Suprapubic skin (tissue), 4 donors: ENCODE measurements at regions not wholly inside any gene's neighbourhood (a gene's known extent, or its start where the extent isn't known, plus 50 kb on each side); places are given as distances from the start of the nearest gene placed in this dataset.

Experiments
- DNase-seq, 2 donors: peaks; one replicate each; pipeline ENCODE4 v3.0.0-alpha.2; 2019; ENCODE audit warnings: low spot score in 2 of 2
- H3K27ac ChIP-seq: fragments of 200-600 bp; sonication (generic); one replicate; pipeline ENCODE4 v1.5.1; 2019
- H3K27me3 ChIP-seq: fragments of 200-600 bp; sonication (generic); one replicate; pipeline ENCODE4 v1.5.1; 2019
- H3K36me3 ChIP-seq: fragments of 200-600 bp; sonication (generic); one replicate; pipeline ENCODE4 v1.5.1; 2019
- H3K4me1 ChIP-seq: fragments of 200-600 bp; sonication (generic); one replicate; pipeline ENCODE4 v1.5.1; 2019
- H3K4me3 ChIP-seq: fragments of 200-600 bp; sonication (generic); one replicate; pipeline ENCODE4 v1.5.1; 2019; ENCODE audit warnings: mild to moderate bottlenecking
- H3K9me3 ChIP-seq: fragments of 200-600 bp; sonication (generic); one replicate; pipeline ENCODE4 v1.5.1; 2019
- EP300 ChIP-seq: sonication (generic); formaldehyde crosslinking; IDR thresholded peaks from one replicate; pipeline ENCODE4 v1.6.1; 2017; ENCODE audit warnings: antibody characterized with exemption
- POLR2A ChIP-seq, 2 donors: fragments of 450-650 bp; IDR thresholded peaks; one replicate each; pipeline ENCODE4 v1.6.1; 2017; ENCODE audit warnings: antibody characterized with exemption in 2 of 2, mild to moderate bottlenecking in 2 of 2, moderate library complexity in 2 of 2
- POLR2AphosphoS5 ChIP-seq, 3 donors: sonication (generic); formaldehyde crosslinking; IDR thresholded peaks; one replicate each; pipeline ENCODE4 v1.6.1; 2017; ENCODE audit warnings: antibody characterized with exemption in 3 of 3
- WGBS: methylation state at CpG from one replicate; pipeline ENCODE4 v1.1.5; 2018; 5-methylcytosine and 5-hydroxymethylcytosine counted together
- TF ChIP-seq, protein P1 (sequence below), 2 donors: fragments of 200-600 bp in 1 of 2; fragments of 450-650 bp in 1 of 2; sonication (generic) in 1 of 2; IDR thresholded peaks; one replicate each; pipeline ENCODE4 v1.5.1; 2016 to 2019; ENCODE audit warnings: antibody characterized with exemption in 2 of 2, mild to moderate bottlenecking in 1 of 2, moderate library complexity in 1 of 2

DNA sequence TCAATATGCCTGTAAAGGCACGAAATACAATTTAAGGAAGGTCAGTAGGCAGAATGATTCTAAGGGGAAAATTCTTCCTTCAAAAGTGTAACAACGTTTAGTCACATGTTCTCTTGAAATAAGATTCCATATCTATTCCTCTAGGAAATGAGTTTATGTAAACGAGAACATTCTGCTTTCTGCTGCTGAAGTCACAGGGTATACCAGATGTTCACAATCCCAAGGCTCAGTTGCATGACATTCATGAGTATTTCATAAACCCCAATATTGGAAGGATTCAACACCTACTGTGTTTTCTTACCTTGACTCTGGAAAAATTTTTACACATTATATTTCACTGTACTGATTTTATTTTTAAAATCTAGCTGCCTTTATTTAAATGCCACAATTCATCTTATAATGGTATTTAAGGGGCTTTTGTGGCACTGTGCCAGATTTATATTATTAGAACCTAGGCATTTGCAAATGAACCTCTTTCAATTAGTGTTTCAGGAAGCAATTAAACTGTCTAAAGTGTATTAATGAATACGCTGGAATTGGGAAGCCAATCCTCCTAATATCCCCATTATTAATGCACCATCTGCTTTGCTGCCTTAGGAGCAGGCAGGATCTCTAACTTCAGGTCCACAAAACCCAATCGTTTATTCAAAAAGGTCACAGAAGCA lies 542.6 kb upstream of the KLHL29 start:
- Histone ChIP-seq H3K27me3 (no peaks in the 10 kb centered on the region), H3K4me3 (no peak overlapping the region), H3K9me3 (no peaks in the 10 kb centered on the region), H3K4me1 (no peaks in the 10 kb centered on the region), H3K36me3 (no peaks in the 10 kb centered on the region), H3K27ac (no peak overlapping the region)
- WGBS = 71% methylated on average over 5 of the region's 5 CpGs
- no peak for DNase-seq
- TF ChIP-seq, protein P1, sequence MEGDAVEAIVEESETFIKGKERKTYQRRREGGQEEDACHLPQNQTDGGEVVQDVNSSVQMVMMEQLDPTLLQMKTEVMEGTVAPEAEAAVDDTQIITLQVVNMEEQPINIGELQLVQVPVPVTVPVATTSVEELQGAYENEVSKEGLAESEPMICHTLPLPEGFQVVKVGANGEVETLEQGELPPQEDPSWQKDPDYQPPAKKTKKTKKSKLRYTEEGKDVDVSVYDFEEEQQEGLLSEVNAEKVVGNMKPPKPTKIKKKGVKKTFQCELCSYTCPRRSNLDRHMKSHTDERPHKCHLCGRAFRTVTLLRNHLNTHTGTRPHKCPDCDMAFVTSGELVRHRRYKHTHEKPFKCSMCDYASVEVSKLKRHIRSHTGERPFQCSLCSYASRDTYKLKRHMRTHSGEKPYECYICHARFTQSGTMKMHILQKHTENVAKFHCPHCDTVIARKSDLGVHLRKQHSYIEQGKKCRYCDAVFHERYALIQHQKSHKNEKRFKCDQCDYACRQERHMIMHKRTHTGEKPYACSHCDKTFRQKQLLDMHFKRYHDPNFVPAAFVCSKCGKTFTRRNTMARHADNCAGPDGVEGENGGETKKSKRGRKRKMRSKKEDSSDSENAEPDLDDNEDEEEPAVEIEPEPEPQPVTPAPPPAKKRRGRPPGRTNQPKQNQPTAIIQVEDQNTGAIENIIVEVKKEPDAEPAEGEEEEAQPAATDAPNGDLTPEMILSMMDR (IDR thresholded peaks at IDR 0.05) = no peak
- no peak for TF ChIP-seq POLR2A (IDR thresholded peaks at IDR 0.05)
- no peak for TF ChIP-seq POLR2AphosphoS5 (IDR thresholded peaks at IDR 0.05)
- no peak for TF ChIP-seq EP300

DNA sequence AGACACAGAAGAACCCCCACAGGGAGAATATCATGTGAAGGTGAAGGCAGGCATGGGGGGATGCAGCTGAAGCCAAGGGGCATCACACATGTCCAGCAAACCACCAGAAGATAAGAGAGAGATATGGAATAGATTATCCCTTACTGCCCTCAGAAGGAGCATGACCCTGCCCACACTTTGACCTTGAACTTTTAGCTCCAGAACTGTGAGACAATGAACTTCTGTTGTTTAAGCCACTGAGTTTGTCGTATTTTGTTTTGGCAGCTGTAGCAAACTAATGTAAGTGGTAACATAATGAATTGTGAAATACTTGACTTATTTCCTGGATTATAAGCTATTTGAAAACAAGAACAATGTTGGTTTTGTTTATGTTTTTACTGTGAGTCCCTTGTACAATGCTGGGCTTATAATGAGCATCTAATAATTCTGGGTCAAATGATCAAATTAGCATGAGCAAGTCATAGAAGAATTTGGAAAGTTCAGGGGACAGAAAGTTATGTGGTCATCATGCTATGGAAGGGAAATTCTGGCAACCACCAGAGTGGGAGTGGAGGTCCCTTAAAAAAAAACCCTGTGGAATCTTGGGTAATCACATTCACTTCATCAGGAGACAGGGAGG lies 541.0 kb upstream of the KLHL29 start:
- 57% methylated on average over 1 of the region's 1 CpG for WGBS
- no peaks in the 10 kb centered on the region for H3K36me3 ChIP-seq
- no peaks in the 10 kb centered on the region for H3K4me1 ChIP-seq
- DNase-seq = no peak
- no peak overlapping the region for H3K4me3 ChIP-seq
- no peak overlapping the region for H3K27ac ChIP-seq
- no peaks in the 10 kb centered on the region for H3K9me3 ChIP-seq
- H3K27me3 ChIP-seq = no peaks in the 10 kb centered on the region
- no peak for TF ChIP-seq EP300
- TF ChIP-seq, protein P1 (IDR thresholded peaks at IDR 0.05) = no peak

DNA sequence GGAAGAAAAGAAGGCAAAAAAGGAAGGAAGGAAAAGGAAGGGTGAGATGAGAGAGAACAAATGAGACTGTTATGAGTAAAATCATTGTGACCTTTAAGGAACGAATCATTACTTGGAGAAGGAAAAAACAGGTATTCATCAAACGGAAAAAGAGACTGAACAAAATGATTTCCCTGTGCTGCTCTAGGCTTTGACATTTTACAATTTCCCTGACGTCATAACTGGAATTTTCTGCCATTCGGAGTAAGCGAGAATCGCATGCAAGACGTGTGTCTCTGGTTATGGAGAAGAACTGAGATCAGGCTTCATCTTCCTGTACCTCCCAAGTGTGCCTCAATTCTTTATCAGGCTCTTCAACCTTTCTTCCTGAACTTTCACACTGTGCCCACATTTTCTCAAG lies 534.7 kb upstream of the KLHL29 start:
- H3K27me3 ChIP-seq = no peaks in the 10 kb centered on the region
- H3K9me3 ChIP-seq = no peaks in the 10 kb centered on the region
- no peaks in the 10 kb centered on the region for H3K36me3 ChIP-seq
- H3K4me3 ChIP-seq = no peak overlapping the region
- H3K4me1 ChIP-seq = no peaks in the 10 kb centered on the region
- DNase-seq = no peak
- no peak overlapping the region for H3K27ac ChIP-seq
- WGBS = 85% methylated on average over 7 of the region's 7 CpGs
- TF ChIP-seq POLR2A (IDR thresholded peaks at IDR 0.05) = no peak
- TF ChIP-seq, protein P1 (IDR thresholded peaks at IDR 0.05) = no peak
- TF ChIP-seq POLR2AphosphoS5 (IDR thresholded peaks at IDR 0.05) = no peak
- TF ChIP-seq EP300 = no peak

DNA sequence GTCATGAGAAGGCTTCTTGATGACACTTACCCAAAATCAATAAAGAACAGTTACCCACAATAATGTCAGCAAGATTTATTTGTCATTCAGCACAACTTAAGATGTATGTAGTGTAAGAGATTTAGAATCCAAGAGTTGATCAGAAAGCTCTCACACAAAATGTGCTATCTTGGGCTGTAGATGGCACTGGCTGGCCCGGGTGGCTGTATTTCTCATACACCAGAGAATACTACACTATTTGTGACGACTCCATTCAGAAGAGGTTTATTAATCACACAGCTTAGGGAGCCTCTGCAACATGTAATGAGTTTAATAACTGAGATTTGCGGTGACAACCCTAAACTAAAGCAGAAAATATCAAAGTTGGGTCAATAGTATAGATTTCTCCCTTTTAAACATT lies 530.4 kb upstream of the KLHL29 start:
- no peaks in the 10 kb centered on the region for H3K27me3 ChIP-seq
- no peaks in the 10 kb centered on the region for H3K36me3 ChIP-seq
- WGBS = 83% methylated on average over 3 of the region's 3 CpGs
- TF ChIP-seq POLR2AphosphoS5 (IDR thresholded peaks at IDR 0.05) (no peak), POLR2A (IDR thresholded peaks at IDR 0.05) (no peak), EP300 (no peak)
- TF ChIP-seq, protein P1 (IDR thresholded peaks at IDR 0.05) = no peak
- peaks cover 3% of the 10 kb centered on the region for H3K9me3 ChIP-seq
- no peak overlapping the region for H3K27ac ChIP-seq
- H3K4me1 ChIP-seq = no peaks in the 10 kb centered on the region
- DNase-seq = no peak
- no peak overlapping the region for H3K4me3 ChIP-seq

DNA sequence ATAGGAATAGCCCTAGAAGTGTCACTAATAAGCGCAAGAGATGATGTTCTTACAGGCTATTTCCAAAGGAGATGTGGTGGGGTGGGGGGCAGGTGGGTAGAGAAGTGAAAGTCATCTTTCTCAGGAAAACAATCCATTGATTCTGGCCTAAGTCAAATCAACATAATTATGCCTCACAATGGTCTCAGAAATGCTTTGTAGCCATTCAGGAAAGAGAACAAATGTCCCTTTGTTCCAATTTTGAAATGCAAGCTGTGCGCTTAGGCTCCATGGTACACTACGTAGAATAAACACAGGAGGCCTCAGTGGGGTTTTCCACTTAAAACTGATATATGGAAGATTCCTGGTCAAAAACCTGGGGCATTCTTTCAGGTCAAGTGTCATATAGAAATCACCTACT lies 529.9 kb upstream of the KLHL29 start:
- no peak for DNase-seq
- Histone ChIP-seq H3K36me3 (no peaks in the 10 kb centered on the region), H3K27me3 (no peaks in the 10 kb centered on the region), H3K9me3 (peaks cover 3% of the 10 kb centered on the region), H3K27ac (no peak overlapping the region), H3K4me3 (no peak overlapping the region), H3K4me1 (no peaks in the 10 kb centered on the region)
- 90% methylated on average over 3 of the region's 3 CpGs for WGBS
- TF ChIP-seq POLR2A (IDR thresholded peaks at IDR 0.05) (no peak), EP300 (no peak), POLR2AphosphoS5 (IDR thresholded peaks at IDR 0.05) (no peak)
- TF ChIP-seq, protein P1 (IDR thresholded peaks at IDR 0.05) = no peak
